SK-N-SH (cell line): ENCODE measurements at regions not wholly inside any gene's neighbourhood (a gene's known extent, or its start where the extent isn't known, plus 50 kb on each side); places are given as distances from the start of the nearest gene placed in this dataset.

Experiments used
- CTCF ChIA-PET: fragments of 300-600, 350-600 bp; formaldehyde crosslinking; extraction: SDS; loops from one replicate; lab custom pipeline; 2021; lab: Yijun Ruan, JAX
- POLR2A ChIA-PET: fragments of 350-600 bp; sonication (Branson Sonifier 250); formaldehyde crosslinking; extraction: SDS; loops from one replicate; lab custom pipeline; 2020; ENCODE audit warnings: antibody characterized with exemption, inconsistent platforms; lab: Yijun Ruan, JAX
- DNase-seq: peaks from one replicate; pipeline ENCODE4 v3.0.0; 2012
- H2AFZ ChIP-seq: fragments of 200-600 bp; sonication (generic); 2 replicates; pipeline ENCODE4 v1.8.1; 2016; ENCODE audit warnings: antibody characterized with exemption, mild to moderate bottlenecking, low read depth
- H3F3A ChIP-seq: fragments of 200-600 bp; sonication (generic); replicated peaks from 2 replicates; pipeline ENCODE3; 2016; ENCODE audit warnings: antibody characterized with exemption, mild to moderate bottlenecking; ENCODE audit not compliant: insufficient read depth
- H3K27ac ChIP-seq, 2 experiments: fragments of 200-500 bp in 1 of 2; fragments of 200-600 bp in 1 of 2; sonication (Bioruptor generic) in 1 of 2; sonication (generic), shearing (Covaris generic) in 1 of 2; 2 replicates each; pipeline versions ENCODE4 v1.5.1 to v1.6.1; 2014 to 2016; ENCODE audit warnings: low read depth in 2 of 2, inconsistent platforms in 1 of 2, low read length in 1 of 2, mild to moderate bottlenecking in 1 of 2, mixed read lengths in 1 of 2
- H3K27me3 ChIP-seq: fragments of 200-600 bp; sonication (generic), shearing (Covaris generic); 2 replicates; pipeline ENCODE4 v1.6.1; 2016; ENCODE audit warnings: mixed run types; ENCODE audit not compliant: insufficient read depth
- H3K36me3 ChIP-seq, 2 experiments: fragments of 200-500 bp in 1 of 2; fragments of 200-600 bp in 1 of 2; sonication (Bioruptor generic) in 1 of 2; sonication (generic) in 1 of 2; replicated peaks in 1 of 2; 2 replicates each; pipeline versions ENCODE3 to v1.5.1; 2014 to 2016; ENCODE audit warnings: low read length in 1 of 2, mild to moderate bottlenecking in 1 of 2; ENCODE audit not compliant: insufficient read depth in 2 of 2, control insufficient read depth in 1 of 2
- H3K4me1 ChIP-seq, 2 experiments: fragments of 200-500 bp in 1 of 2; fragments of 200-600 bp in 1 of 2; sonication (Bioruptor generic) in 1 of 2; sonication (generic), shearing (Covaris generic) in 1 of 2; 2 replicates each; pipeline versions ENCODE4 v1.5.1 to v1.6.1; 2014 to 2016; ENCODE audit warnings: low read depth in 1 of 2, low read length in 1 of 2, mixed run types in 1 of 2; ENCODE audit not compliant: insufficient read depth in 2 of 2, control insufficient read depth in 1 of 2
- H3K4me2 ChIP-seq: fragments of 200-600 bp; sonication (generic), shearing (Covaris generic); 2 replicates; pipeline ENCODE4 v1.6.1; 2017; ENCODE audit warnings: mixed run types
- H3K4me3 ChIP-seq, 2 experiments: fragments of 200-500 bp in 1 of 2; fragments of 200-600 bp in 1 of 2; sonication (Bioruptor generic) in 1 of 2; sonication (generic), shearing (Covaris generic) in 1 of 2; 2 replicates each; pipeline versions ENCODE4 v1.5.1 to v1.8.1; 2014 to 2016; ENCODE audit warnings: low read depth in 2 of 2, inconsistent platforms in 1 of 2, low read length in 1 of 2, mild to moderate bottlenecking in 1 of 2, mixed read lengths in 1 of 2, moderate library complexity in 1 of 2
- H3K79me2 ChIP-seq: fragments of 200-600 bp; sonication (generic); 2 replicates; pipeline ENCODE4 v1.8.1; 2017; ENCODE audit warnings: mild to moderate bottlenecking; ENCODE audit not compliant: insufficient read depth
- H3K9ac ChIP-seq: fragments of 200-600 bp; sonication (generic); 2 replicates; pipeline ENCODE4 v1.6.1; 2017; ENCODE audit warnings: mixed run types
- H3K9me2 ChIP-seq: fragments of 200-600 bp; sonication (generic); 2 replicates; pipeline ENCODE4 v1.6.1; 2017; ENCODE audit warnings: mixed run types
- H3K9me3 ChIP-seq: fragments of 200-600 bp; sonication (generic); 2 replicates; pipeline ENCODE4 v1.6.1; 2017; ENCODE audit warnings: mixed run types, mild to moderate bottlenecking, moderate library complexity
- H4K20me1 ChIP-seq: fragments of 200-600 bp; sonication (generic); 2 replicates; pipeline ENCODE4 v1.6.1; 2017; ENCODE audit warnings: mild to moderate bottlenecking, mixed run types; ENCODE audit not compliant: insufficient read depth
- EP300 ChIP-seq, 2 experiments: IDR thresholded peaks; 2 replicates each; pipeline versions ENCODE4 v1.4.0 to v1.6.1; 2012; ENCODE audit warnings: borderline replicate concordance in 1 of 2, low read depth in 1 of 2, low read length in 1 of 2
- EZH2phosphoT487 ChIP-seq: fragments of 200-600 bp; sonication (generic); IDR thresholded peaks from 2 replicates; pipeline ENCODE4 v1.6.1; 2017; ENCODE audit warnings: low read depth, mixed run types, mild to moderate bottlenecking, antibody characterized with exemption, moderate library complexity, borderline replicate concordance
- FOXJ3 ChIP-seq: sonication (generic); formaldehyde crosslinking; IDR thresholded peaks from 2 replicates; pipeline ENCODE4 v1.5.1; 2020; ENCODE audit warnings: mild to moderate bottlenecking, missing genetic modification reagents
- GATA2 ChIP-seq: sonication (generic); formaldehyde crosslinking; IDR thresholded peaks from 2 replicates; pipeline ENCODE4 v1.5.0; 2020; ENCODE audit warnings: mild to moderate bottlenecking, missing genetic modification reagents
- JUND ChIP-seq: IDR thresholded peaks from 2 replicates; pipeline ENCODE4 v1.4.0; 2012
- MXI1 ChIP-seq: IDR thresholded peaks from 2 replicates; pipeline ENCODE4 v1.6.1; 2012; ENCODE audit warnings: mild to moderate bottlenecking, low read depth, low read length, improper control_type of control experiment
- NRF1 ChIP-seq: IDR thresholded peaks from 2 replicates; pipeline ENCODE4 v1.6.1; 2012; ENCODE audit warnings: low read depth, mild to moderate bottlenecking, low read length
- POLR2AphosphoS5 ChIP-seq: IDR thresholded peaks from 2 replicates; pipeline ENCODE4 v1.6.1; 2012; ENCODE audit warnings: low read depth, low read length
- TAF1 ChIP-seq: IDR thresholded peaks from 2 replicates; pipeline ENCODE4 v1.6.1; 2012; ENCODE audit warnings: low read depth, mild to moderate bottlenecking, low read length, moderate library complexity, borderline replicate concordance
- TEAD4 ChIP-seq: IDR thresholded peaks from 2 replicates; pipeline ENCODE4 v1.4.0; 2012; ENCODE audit warnings: mild to moderate bottlenecking, borderline replicate concordance; ENCODE audit not compliant: insufficient read depth
- WGBS: methylation state at CpG from one replicate; pipeline ENCODE4 v1.1.6; 2017; ENCODE audit warnings: low lambda C conversion rate; 5-methylcytosine and 5-hydroxymethylcytosine counted together
- TF ChIP-seq, protein P1 (sequence below): fragments of 150-350 bp; IDR thresholded peaks from 2 replicates; pipeline ENCODE4 v1.6.1; 2017; ENCODE audit warnings: antibody characterized with exemption, low read length, low read depth, borderline replicate concordance
- TF ChIP-seq, protein P2 (sequence below): IDR thresholded peaks from 2 replicates; pipeline ENCODE4 v1.4.0; 2012; ENCODE audit warnings: low read depth, borderline replicate concordance
- TF ChIP-seq, protein P3 (sequence below): fragments of 200-600 bp; sonication (generic); IDR thresholded peaks from 2 replicates; pipeline ENCODE4 v1.6.1; 2017; ENCODE audit warnings: antibody characterized with exemption, mild to moderate bottlenecking, moderate library complexity
- TF ChIP-seq, protein P4 (sequence below): fragments of 150-350 bp; IDR thresholded peaks from 2 replicates; pipeline ENCODE4 v1.6.1; 2016; ENCODE audit warnings: mild to moderate bottlenecking, low read depth, low read length
- TF ChIP-seq, protein P5 (sequence below): IDR thresholded peaks from 2 replicates; pipeline ENCODE4; 2012

DNA sequence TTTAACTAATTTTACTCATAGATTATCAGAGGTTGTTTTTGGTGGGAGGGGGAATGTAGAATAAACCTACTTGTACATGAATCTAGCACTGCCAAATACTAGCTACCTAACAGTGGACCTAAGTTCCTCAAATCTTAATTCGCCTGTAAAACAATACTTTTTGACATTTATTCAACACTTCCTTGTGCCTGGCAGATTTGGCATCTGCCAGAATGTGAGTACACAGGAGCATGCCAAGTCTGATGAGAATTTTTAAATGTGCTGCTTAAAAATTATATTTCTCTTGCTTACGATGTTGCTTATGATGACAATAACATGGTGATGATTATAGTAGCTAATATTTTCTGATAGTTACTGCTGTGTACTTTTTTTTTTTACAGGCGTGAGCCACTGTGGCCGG lies 240.2 kb upstream of the STARD13 start:
- ChIA-PET POLR2A (no interaction called here), CTCF (interaction anchor here (0.6 kb wide), 1 partner anchor 145 kb away, joined by 3 read pairs; no protein-coding TSS in a partner anchor)
- H3K9me3 ChIP-seq, result no peaks in the 10 kb centered on the region
- no peak overlapping the region; the same call in 1 of the 2 replicates for H2AFZ ChIP-seq
- 87% methylated on average over 4 of the region's 4 CpGs for WGBS
- H3K27ac ChIP-seq, result no peak overlapping the region
- H3K4me2 ChIP-seq, result no peak overlapping the region
- H3K36me3 ChIP-seq, result no peaks in the 10 kb centered on the region
- H3K9ac ChIP-seq, result no peak overlapping the region
- no peaks in the 10 kb centered on the region for H4K20me1 ChIP-seq
- H3F3A ChIP-seq, result peaks cover 13% of the 10 kb centered on the region
- H3K4me3 ChIP-seq, result no peak overlapping the region
- no peaks in the 10 kb centered on the region for H3K27me3 ChIP-seq
- no peak for DNase-seq
- TF ChIP-seq TAF1, result no peak
- TF ChIP-seq EZH2phosphoT487, result no peak
- no peak for TF ChIP-seq EP300 (IDR thresholded peaks at IDR 0.05; ENCODE audit: borderline replicate concordance in 1 of 2, low read depth in 1 of 2, low read length in 1 of 2)
- TF ChIP-seq, protein P1, sequence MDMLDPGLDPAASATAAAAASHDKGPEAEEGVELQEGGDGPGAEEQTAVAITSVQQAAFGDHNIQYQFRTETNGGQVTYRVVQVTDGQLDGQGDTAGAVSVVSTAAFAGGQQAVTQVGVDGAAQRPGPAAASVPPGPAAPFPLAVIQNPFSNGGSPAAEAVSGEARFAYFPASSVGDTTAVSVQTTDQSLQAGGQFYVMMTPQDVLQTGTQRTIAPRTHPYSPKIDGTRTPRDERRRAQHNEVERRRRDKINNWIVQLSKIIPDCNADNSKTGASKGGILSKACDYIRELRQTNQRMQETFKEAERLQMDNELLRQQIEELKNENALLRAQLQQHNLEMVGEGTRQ, result no peak
- no peak for TF ChIP-seq FOXJ3 (CRISPR knock-in tag)
- TF ChIP-seq POLR2AphosphoS5, result no peak
- no peak for TF ChIP-seq NRF1
- TF ChIP-seq, protein P2, sequence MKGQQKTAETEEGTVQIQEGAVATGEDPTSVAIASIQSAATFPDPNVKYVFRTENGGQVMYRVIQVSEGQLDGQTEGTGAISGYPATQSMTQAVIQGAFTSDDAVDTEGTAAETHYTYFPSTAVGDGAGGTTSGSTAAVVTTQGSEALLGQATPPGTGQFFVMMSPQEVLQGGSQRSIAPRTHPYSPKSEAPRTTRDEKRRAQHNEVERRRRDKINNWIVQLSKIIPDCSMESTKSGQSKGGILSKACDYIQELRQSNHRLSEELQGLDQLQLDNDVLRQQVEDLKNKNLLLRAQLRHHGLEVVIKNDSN, result no peak
- no peak for TF ChIP-seq JUND
- no peak for TF ChIP-seq MXI1
- TF ChIP-seq, protein P3, sequence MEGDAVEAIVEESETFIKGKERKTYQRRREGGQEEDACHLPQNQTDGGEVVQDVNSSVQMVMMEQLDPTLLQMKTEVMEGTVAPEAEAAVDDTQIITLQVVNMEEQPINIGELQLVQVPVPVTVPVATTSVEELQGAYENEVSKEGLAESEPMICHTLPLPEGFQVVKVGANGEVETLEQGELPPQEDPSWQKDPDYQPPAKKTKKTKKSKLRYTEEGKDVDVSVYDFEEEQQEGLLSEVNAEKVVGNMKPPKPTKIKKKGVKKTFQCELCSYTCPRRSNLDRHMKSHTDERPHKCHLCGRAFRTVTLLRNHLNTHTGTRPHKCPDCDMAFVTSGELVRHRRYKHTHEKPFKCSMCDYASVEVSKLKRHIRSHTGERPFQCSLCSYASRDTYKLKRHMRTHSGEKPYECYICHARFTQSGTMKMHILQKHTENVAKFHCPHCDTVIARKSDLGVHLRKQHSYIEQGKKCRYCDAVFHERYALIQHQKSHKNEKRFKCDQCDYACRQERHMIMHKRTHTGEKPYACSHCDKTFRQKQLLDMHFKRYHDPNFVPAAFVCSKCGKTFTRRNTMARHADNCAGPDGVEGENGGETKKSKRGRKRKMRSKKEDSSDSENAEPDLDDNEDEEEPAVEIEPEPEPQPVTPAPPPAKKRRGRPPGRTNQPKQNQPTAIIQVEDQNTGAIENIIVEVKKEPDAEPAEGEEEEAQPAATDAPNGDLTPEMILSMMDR, result no peak
- TF ChIP-seq, protein P4, sequence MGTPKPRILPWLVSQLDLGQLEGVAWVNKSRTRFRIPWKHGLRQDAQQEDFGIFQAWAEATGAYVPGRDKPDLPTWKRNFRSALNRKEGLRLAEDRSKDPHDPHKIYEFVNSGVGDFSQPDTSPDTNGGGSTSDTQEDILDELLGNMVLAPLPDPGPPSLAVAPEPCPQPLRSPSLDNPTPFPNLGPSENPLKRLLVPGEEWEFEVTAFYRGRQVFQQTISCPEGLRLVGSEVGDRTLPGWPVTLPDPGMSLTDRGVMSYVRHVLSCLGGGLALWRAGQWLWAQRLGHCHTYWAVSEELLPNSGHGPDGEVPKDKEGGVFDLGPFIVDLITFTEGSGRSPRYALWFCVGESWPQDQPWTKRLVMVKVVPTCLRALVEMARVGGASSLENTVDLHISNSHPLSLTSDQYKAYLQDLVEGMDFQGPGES, result no peak
- TF ChIP-seq TEAD4, result no peak
- TF ChIP-seq, protein P5, sequence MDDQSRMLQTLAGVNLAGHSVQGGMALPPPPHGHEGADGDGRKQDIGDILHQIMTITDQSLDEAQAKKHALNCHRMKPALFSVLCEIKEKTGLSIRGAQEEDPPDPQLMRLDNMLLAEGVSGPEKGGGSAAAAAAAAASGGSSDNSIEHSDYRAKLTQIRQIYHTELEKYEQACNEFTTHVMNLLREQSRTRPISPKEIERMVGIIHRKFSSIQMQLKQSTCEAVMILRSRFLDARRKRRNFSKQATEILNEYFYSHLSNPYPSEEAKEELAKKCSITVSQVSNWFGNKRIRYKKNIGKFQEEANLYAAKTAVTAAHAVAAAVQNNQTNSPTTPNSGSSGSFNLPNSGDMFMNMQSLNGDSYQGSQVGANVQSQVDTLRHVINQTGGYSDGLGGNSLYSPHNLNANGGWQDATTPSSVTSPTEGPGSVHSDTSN, result no peak
- TF ChIP-seq GATA2 (CRISPR knock-in tag), result no peak
- H3K79me2 ChIP-seq, result no peaks in the 10 kb centered on the region
- H3K4me1 ChIP-seq, result no peaks in the 10 kb centered on the region; a peak in 1 of 4 replicates
- no peaks in the 10 kb centered on the region for H3K9me2 ChIP-seq
